ENCODE measurements at regions not wholly inside any gene's neighbourhood (a gene's known extent, or its start where the extent isn't known, plus 50 kb on each side); places are given as distances from the start of the nearest gene placed in this dataset.

- no peak for TF ChIP-seq CTCF (IDR thresholded peaks at IDR 0.05; ENCODE audit: poor library complexity)
- TF ChIP-seq EZH2phosphoT487 (IDR thresholded peaks at IDR 0.05; ENCODE audit: low read depth, severe bottlenecking, unreplicated experiment): no peak
- TF ChIP-seq EZH2 (IDR thresholded peaks at IDR 0.05; ENCODE audit: borderline replicate concordance): no peak
Measured at GRCh38 chr13:73335944-73336343, 277.1 kb downstream of the KLF5 start.

Data from hepatocyte (in vitro differentiated cells).